Keratinocyte (primary cell): ENCODE measurements at regions not wholly inside any gene's neighbourhood (a gene's known extent, or its start where the extent isn't known, plus 50 kb on each side); places are given as distances from the start of the nearest gene placed in this dataset.

Experiments used
- DNase-seq: peaks from one replicate; pipeline ENCODE4 v3.0.0-alpha.2; 2011; ENCODE audit warnings: low read depth, missing footprints, low spot score
- FAIRE-seq: peaks from 2 replicates; lab custom pipeline; 2011; peaks lifted over from hg19 to GRCh38; lab: Jason Lieb, UNC
- H2AFZ ChIP-seq: 2 replicates; pipeline ENCODE4 v1.6.0; 2012; ENCODE audit warnings: low read length, control low read depth, inconsistent platforms; ENCODE audit not compliant: control insufficient read depth
- H3K27ac ChIP-seq: 2 replicates; pipeline ENCODE4 v1.5.1; 2011; ENCODE audit warnings: low read length; ENCODE audit not compliant: control insufficient read depth, insufficient read depth
- H3K27me3 ChIP-seq: 3 replicates; pipeline ENCODE4 v1.6.0; 2011; ENCODE audit warnings: low read length; ENCODE audit not compliant: control insufficient read depth, insufficient read depth; ENCODE audit errors: extremely low read depth
- H3K36me3 ChIP-seq, 2 experiments: 2 replicates in 1 of 2; 3 replicates in 1 of 2; pipeline ENCODE4 v1.5.1; 2011; ENCODE audit warnings: low read length in 2 of 2, mild to moderate bottlenecking in 1 of 2; ENCODE audit not compliant: control insufficient read depth in 2 of 2, insufficient read depth in 2 of 2; ENCODE audit errors: extremely low read depth in 1 of 2
- H3K4me1 ChIP-seq: 3 replicates; pipeline ENCODE4 v1.5.1; 2011; ENCODE audit warnings: low read length; ENCODE audit not compliant: control insufficient read depth, insufficient read depth; ENCODE audit errors: extremely low read depth
- H3K4me2 ChIP-seq: 3 replicates; pipeline ENCODE4 v1.6.0; 2011; ENCODE audit warnings: low read depth, low read length; ENCODE audit not compliant: control insufficient read depth, insufficient read depth; ENCODE audit errors: extremely low read depth
- H3K4me3 ChIP-seq, 3 experiments: fragments of 200-600 bp in 1 of 3; sonication (generic) in 1 of 3; 2 replicates in 2 of 3; 3 replicates in 1 of 3; pipeline ENCODE4 v1.5.1; 2011 to 2016; ENCODE audit warnings: low read length in 3 of 3, mild to moderate bottlenecking in 3 of 3, control low read depth in 2 of 3, inconsistent platforms in 1 of 3, low read depth in 1 of 3, mixed read lengths in 1 of 3, mixed run types in 1 of 3, moderate library complexity in 1 of 3; ENCODE audit not compliant: control insufficient read depth in 2 of 3, insufficient read depth in 2 of 3; ENCODE audit errors: extremely low read depth in 1 of 3
- H3K79me2 ChIP-seq: 2 replicates; pipeline ENCODE4 v1.6.0; 2012; ENCODE audit warnings: low read length; ENCODE audit not compliant: control insufficient read depth, insufficient read depth
- H3K9ac ChIP-seq: 3 replicates; pipeline ENCODE4 v1.6.0; 2011; ENCODE audit warnings: low read length; ENCODE audit not compliant: control insufficient read depth, insufficient read depth; ENCODE audit errors: extremely low read depth
- H3K9me1 ChIP-seq: 3 replicates; pipeline ENCODE4 v1.6.0; 2011; ENCODE audit warnings: low read length; ENCODE audit not compliant: control insufficient read depth, insufficient read depth; ENCODE audit errors: extremely low read depth
- H3K9me3 ChIP-seq: 2 replicates; pipeline ENCODE4 v1.5.1; 2012; ENCODE audit warnings: low read depth, low read length; ENCODE audit not compliant: control insufficient read depth
- H4K20me1 ChIP-seq: 3 replicates; pipeline ENCODE4 v1.6.0; 2011; ENCODE audit warnings: low read length; ENCODE audit not compliant: control insufficient read depth, insufficient read depth; ENCODE audit errors: extremely low read depth
- CTCF ChIP-seq, 3 experiments: IDR thresholded peaks in 1 of 3; conservative IDR thresholded peaks in 1 of 3; optimal IDR thresholded peaks in 1 of 3; 2 replicates in 2 of 3; 3 replicates in 1 of 3; pipeline versions ENCODE3 to v1.5.1; 2011; ENCODE audit warnings: low read length in 3 of 3, mild to moderate bottlenecking in 3 of 3, moderate library complexity in 2 of 3, control low read depth in 1 of 3, inconsistent platforms in 1 of 3; ENCODE audit not compliant: insufficient read depth in 2 of 3; ENCODE audit errors: extremely low read depth in 1 of 3
- EZH2 ChIP-seq: IDR thresholded peaks from one replicate; pipeline ENCODE4 v1.6.1; 2012; ENCODE audit warnings: inconsistent platforms, mild to moderate bottlenecking, low read length, moderate library complexity
- dilution Hi-C: fragments of 300-500 bp; cut with MboI; formaldehyde crosslinking; loops from one replicate; pipeline ENCODE4 v1.7.0; 2020; ENCODE audit warnings: low sequenced_read_pairs; ENCODE audit not compliant: extremely low pct_ligation_motif_present

GRCh38 chr5:78720227-78720985 lies 71.8 kb upstream of the LHFPL2 start:
- Histone ChIP-seq H3K4me1 (peaks cover 5% of the 10 kb centered on the region), H3K9ac (no peak overlapping the region), H3K27ac (no peak overlapping the region), H3K4me3 (no peak overlapping the region), H2AFZ (peak overlapping the region; percentile 28), H3K27me3 (no peaks in the 10 kb centered on the region), H3K36me3 (no peaks in the 10 kb centered on the region), H3K4me2 (peak overlapping the region; percentile 17), H3K9me3 (no peaks in the 10 kb centered on the region), H4K20me1 (no peaks in the 10 kb centered on the region), H3K79me2 (no peaks in the 10 kb centered on the region), H3K9me1 (no peaks in the 10 kb centered on the region)
- DNase-seq (no peak), FAIRE-seq (no peak)
- no peak for TF ChIP-seq EZH2
- no peak for TF ChIP-seq CTCF (optimal IDR thresholded peaks at IDR 0.05 in 1 of 3, IDR thresholded peaks at IDR 0.05 in 1 of 3, conservative IDR thresholded peaks at IDR 0.05 in 1 of 3; ENCODE audit: extremely low read depth in 1 of 3, insufficient read depth in 2 of 3, low read length in 3 of 3)
- dilution Hi-C loops = no loop called here

DNA sequence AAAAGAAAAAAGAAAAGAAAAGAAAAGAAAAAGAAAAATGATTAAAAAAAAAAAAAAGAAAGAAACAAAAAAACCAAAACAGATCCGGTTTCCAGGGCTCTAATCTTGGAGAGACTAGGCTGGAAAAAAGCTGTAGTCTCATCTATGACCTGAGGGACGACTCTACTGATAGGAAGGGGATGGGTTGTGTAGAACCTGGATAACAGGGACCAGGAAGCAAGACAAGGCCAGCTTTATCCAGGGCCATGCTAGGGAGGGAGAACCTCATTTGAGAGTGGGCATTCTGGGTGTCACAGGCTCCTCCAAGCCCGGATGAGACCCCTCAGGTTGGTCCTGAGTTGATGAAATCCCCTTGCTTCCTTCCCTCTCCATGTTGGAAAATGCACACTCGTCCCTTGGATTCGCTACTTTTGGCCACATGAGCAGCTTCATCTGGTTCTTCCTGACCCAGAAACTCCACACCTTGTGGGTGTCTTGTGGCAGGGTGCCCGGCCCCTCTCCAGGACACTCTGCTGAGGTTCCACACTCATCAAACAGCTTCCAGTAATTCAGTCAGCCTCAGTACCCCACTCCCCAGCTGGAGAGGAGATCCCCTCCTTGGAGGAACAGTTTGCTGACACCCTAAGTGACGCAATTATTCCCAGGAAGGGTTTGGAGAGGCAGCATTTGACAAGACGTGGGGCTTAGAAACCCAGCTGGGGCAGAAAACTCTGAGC lies 71.1 kb upstream of the LHFPL2 start:
- H3K4me3 ChIP-seq = no peak overlapping the region
- H4K20me1 ChIP-seq = no peaks in the 10 kb centered on the region
- no peaks in the 10 kb centered on the region for H3K79me2 ChIP-seq
- no peaks in the 10 kb centered on the region for H3K36me3 ChIP-seq
- FAIRE-seq = no peak
- dilution Hi-C loops = no loop called here
- H3K9me3 ChIP-seq = no peaks in the 10 kb centered on the region
- H3K4me2 ChIP-seq = no peak overlapping the region
- H3K27me3 ChIP-seq = no peaks in the 10 kb centered on the region
- peaks cover 5% of the 10 kb centered on the region for H3K4me1 ChIP-seq
- TF ChIP-seq EZH2 (no peak), CTCF (optimal IDR thresholded peaks at IDR 0.05 in 1 of 3, IDR thresholded peaks at IDR 0.05 in 1 of 3, conservative IDR thresholded peaks at IDR 0.05 in 1 of 3; ENCODE audit: extremely low read depth in 1 of 3, insufficient read depth in 2 of 3, low read length in 3 of 3) (no peak)
- DNase-seq = no peak
- H2AFZ ChIP-seq = no peak overlapping the region
- no peak overlapping the region for H3K9ac ChIP-seq
- H3K9me1 ChIP-seq = no peaks in the 10 kb centered on the region
- H3K27ac ChIP-seq = no peak overlapping the region
